ENCODE measurements at regions not wholly inside any gene's neighbourhood (a gene's known extent, or its start where the extent isn't known, plus 50 kb on each side); places are given as distances from the start of the nearest gene placed in this dataset.

DNA sequence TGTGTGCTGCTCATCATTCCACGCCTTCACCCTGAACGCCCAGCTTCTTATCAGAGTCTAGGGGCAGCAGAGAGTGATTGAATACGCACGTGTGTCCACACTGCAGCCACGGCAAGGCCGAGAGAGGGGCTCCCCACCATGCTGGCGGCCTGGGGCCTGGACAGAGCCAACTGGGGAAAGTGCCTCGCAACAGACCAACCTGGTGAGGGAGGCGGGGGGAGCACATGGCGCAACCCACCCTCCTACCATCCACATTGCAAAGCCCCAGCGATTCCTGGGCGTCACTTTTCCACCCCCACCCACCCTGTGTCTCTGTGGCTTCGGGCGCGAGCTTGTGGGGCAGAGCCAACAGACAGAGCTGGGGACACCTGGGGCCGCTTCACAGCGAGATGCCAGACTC is 66.4 kb upstream of the DUSP22 start:
- DNase-seq (ENCODE audit: low read depth, low spot score): no peak

DNA sequence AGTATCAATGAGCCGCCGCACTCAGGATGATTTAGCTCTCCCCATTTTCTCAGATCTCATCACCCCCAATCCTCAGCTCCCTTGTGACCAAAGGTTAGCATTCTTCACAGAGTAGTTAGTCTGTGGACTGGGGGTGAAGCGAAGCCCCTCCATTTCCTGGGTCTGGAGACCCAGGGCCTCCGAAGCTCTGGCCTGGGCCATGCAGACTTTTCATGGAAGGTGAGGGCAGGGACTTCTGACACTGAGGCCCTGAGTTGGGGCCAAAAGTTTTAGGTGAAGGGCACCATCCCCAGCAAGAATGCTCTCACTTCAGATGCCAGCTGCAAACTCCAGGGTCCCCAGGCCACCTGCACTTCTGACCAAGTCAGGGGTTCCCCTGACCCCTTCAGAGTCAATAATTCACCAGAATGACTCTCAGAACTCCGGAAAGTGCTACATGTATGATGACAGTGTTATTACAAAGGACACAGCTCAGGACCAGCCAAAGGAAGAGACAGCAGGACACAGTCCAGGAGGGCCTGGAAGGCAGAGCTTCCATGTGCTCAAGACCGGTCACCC is 65.7 kb upstream of the DUSP22 start:
- no peak for DNase-seq (ENCODE audit: low read depth, low spot score)

DNA sequence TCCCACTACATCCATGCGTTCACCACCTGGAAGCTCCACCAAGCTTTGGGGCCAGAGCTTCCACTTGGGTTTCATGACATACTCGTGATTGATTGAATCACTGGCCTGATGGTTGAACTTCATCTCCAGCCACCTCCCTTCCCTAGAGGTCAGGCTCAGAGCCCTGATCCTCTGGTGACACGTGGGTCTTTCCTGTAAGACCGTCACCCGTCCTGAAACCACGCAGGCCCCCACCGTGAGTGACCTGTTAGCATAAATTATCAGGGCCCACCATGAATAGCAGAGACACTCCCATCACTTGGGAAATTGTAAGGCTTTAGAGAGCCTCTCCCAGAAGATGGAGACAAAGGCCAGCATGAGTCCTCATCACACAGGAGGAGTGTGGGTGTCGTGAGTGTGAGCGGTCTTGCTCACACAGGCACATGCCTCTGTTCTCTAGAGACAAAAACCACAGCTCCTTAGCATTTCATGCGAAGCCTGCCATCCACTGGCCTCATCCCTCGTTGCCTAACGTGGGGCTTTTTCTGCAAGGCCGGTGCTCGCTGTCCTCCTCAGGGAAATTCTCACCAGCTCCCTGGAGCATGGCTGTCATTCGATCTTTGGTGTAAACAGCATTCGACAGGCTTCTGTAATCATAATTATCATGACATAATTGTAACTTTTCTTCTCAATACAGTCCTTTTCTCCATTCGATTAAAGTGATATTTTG is 65.1 kb upstream of the DUSP22 start:
- no peak for DNase-seq (ENCODE audit: low read depth, low spot score)

DNA sequence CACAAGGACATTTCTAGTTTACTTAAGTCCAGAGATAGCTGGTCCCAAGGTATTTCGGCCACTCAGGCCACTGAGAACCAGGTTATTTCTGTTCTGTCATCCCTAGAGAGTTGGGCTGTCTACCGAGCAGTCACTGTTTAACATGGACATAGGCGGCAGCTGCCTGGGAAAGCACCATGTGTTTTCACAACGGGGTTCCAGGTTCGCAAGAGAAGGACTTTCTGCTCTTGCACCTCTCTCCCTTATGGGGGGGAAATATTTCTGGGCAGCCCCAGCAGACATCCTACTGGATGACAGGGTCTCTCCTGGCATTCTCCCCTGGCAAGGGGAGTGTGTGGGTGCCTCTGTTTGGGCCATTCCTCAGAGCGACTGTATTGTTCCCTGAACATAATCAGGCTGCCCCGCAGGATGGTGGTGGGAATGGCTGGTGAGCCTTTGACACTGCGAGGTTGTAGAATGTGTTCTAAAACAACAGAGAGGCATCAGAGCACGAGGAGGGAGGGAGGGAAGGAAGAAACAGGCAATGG is 64.4 kb upstream of the DUSP22 start:
- DNase-seq (ENCODE audit: low read depth, low spot score): no peak

DNA sequence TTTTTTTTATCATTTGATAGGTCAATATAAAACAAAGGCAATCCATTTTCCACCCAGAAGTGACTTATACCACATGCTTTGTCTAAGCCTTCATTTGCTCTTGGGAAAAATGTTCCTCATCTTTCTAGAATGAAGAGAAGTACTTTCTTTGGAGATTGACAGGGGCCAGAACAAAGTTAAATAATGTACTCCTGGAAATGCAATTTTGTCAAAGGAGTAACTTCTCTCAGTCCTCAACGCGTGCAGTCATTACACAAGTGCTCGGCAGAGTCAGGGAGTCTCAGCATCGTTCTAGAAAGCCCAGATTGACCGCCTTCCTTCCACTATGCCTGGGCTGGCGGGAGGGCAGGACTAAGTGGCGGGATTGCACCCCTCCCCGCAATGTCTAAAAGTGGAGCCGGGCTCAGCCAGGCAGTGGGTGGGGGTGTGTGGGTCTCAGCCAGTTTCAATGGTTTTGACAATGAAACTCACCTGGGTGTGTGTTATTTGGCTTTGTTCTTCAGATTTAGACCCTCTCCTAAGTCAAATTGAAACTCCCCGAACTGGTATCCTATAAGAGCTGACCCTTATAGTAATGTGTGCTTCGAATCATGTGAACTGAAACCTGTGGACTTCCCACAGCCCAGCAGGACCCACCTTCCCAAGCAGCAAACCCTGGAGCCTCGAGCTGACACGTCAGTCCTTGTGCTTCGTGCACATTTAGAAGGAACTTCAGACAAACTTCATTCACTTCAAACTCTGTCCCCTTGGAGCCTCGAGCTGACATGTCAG is 63.2 kb upstream of the DUSP22 start:
- DNase-seq (ENCODE audit: low read depth, low spot score): no peak

DNA sequence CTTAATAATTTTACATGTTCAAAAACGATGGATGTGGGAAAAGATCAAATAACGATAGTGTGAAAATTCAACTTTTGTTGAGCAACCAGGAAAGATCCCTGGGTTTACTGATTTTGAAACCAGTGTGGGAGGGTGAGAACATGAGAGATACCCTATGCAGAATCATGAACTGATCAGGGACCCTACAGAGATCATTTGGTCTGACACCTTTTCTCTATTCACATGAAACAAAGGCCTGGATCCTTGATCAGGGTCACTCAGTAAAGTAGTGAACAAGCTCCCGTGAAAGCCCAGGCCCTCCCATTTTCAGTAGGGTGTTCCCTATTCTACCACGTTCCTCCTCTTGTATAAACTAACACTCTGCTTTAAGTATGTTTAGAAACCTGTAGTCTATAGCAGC is 60.5 kb upstream of the DUSP22 start:
- no peak for DNase-seq (ENCODE audit: low read depth, low spot score)

DNA sequence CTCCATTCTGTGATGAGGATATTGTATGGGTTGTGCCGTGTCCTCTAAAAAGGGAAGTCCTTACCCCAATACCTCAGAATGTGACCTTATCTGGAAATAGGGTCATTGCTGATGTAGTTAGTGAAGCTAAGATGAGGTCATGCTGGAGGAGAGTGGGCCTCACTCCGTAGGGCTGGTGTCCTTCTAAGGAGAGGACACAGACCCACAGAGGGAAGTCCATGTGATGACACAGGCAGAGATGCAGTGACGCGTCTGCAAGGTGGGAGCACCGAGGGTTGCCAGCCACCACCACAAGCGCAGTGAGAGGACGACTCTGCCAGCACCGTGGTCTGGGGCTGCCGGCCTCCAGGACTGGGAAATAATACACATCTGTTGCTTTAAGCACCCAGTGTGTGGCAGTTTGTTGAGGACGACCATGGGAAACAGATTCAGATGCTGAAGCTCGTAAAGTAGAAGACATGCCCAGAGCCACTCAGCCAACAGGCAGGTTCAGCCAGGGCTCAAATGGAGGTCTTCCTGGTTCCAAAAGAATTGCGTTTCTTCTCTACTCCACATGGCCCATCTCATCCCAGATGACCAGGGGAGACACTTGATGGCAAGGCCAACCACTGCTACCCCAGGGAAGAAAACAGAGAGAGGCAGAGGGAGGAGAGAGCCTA is 59.2 kb upstream of the DUSP22 start:
- DNase-seq (ENCODE audit: low read depth, low spot score): no peak

DNA sequence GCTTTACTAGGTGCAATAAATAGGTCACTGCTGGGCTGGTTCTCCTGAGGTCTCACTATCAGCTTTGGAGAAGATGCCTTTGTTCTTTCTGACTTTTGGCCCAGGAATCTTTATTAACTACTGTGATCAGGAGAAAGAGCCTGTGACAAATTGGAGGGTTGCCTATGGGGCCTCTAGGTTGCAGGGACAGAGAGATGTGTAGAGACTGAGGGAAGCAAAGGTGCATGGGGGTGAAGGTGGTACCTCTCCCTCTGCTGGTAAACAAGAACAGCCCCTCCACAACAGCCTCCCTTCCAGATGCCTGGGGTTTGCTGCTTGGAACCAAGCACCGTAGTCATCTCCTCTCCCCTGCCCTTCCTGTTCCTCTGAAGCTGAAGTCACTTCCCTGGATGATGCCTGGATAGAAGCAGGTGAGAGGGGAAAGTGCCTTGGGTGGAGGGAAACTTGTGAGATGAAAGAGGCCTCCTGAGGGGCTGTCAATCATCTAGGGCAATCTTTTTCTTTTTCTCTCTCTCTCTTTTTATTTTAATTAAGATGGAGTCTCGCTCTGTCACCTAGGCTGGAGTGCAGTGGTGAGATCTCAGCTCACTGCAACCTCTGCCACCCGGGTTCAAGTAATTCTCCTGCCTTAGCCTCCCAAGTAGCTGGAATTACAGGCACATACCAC is 57.4 kb upstream of the DUSP22 start:
- DNase-seq (ENCODE audit: low read depth, low spot score): no peak

DNA sequence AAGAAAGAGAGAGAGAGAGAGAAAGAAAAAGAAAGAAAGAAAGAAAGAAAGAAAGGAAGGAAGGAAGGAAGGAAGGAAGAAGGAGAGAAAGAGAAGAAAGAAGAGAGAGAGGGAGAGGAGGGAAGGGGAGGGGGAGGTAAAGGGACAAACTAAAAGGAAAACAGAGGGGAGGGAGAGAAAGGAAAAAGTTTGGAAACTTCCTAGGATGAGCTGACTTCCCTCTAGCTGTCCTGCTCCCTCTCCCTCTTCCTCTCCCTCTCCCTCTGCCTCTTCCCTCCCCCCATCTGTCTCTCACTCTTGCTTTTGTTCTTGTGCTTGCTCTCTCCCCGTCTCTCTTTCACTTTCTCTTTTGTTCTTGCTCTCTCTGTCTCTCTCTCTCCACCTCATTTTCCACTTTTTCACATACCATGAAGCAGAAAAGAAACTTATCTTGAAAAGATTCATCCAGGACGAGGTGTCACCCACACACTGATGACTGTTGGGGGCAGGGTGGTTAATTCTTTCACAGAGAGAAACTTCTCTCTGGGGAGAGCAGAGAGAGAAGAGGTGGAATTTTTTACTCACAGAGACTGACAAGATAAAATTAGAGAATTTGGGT is 56.4 kb upstream of the DUSP22 start:
- no peak for DNase-seq (ENCODE audit: low read depth, low spot score)

DNA sequence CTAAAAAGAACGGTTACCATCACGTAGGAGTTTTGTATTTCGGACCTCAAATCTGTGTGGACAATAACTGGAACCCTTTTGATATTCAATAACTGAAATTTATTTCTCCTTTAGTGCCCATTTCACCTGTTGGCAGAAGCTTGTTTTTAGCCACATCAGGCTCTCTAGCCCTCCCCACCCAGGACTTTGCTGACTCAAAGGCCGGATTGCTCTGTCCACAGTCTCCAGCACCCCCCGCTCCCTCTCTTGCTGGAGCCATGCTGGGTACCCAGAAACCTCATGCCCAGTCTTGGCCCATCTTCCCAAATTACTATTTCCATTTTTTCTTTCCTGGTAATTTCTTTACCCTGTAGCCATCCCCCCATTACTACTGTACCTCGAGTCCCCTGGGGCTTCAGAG is 55.8 kb upstream of the DUSP22 start:
- DNase-seq (ENCODE audit: low read depth, low spot score): no peak

DNA sequence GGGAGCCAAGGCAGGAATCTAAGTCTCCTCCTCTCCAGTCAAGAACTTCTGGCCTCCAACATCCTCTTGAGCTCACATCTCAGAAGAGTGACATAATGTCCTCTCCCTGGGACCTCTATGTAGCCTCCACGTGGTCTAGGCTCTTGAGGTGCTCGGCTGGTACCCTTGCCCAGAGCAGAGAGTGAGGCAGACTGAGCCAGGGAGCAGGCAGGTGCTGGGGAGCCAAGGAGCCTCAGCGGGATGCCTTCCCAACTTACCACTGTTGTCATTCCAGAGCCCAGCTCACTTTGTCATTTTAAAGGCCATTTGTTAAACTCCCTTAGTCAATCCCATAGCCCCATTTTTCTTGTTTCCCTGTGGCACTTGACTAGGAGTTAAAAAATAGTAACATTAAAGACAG is 52.1 kb upstream of the DUSP22 start:
- no peak for DNase-seq (ENCODE audit: low read depth, low spot score)

DNA sequence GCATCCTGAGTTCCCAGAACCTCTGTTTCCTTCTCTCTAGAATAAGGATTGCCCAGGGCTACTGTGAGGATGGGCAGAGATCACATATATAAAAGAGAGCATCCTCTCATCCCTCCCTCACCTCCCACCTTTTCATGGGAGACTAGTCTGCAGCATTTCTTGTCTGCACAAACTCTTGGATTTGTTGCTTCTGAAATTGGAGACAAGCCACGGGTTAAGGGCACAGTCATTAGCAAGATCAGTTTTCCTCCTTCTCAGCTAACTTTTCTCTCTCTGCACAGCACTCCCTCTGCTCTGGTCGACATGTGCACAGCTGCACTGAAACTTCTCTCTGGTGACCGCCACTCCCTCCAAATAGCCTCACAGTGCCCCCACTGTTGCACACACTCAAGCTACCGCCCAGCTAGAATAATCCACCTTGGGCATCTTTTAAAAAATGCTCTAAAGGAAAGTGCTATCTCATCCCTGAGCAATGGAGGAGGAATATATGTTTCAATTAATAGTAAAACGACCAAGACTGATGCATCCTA is 50.9 kb upstream of the DUSP22 start:
- DNase-seq (ENCODE audit: low read depth, low spot score): no peak

Data from brain pericyte (primary cell).